PC-3 (cell line): ENCODE measurements at regions not wholly inside any gene's neighbourhood (a gene's known extent, or its start where the extent isn't known, plus 50 kb on each side); places are given as distances from the start of the nearest gene placed in this dataset.

Source experiments
- CTCF ChIP-seq: fragments of 300-600 bp; sonication (generic); conservative IDR thresholded peaks from 2 replicates; pipeline ENCODE4 v1.5.1; 2017; ENCODE audit warnings: antibody characterized with exemption, low read depth, mild to moderate bottlenecking, low read length
- EZH2 ChIP-seq: fragments of 300-600 bp; sonication (generic); IDR thresholded peaks from one replicate; pipeline ENCODE4 v1.6.1; 2017; ENCODE audit warnings: antibody characterized with exemption, mild to moderate bottlenecking, low read length; ENCODE audit not compliant: unreplicated experiment
- EZH2phosphoT487 ChIP-seq: fragments of 300-600 bp; sonication (generic); IDR thresholded peaks from 2 replicates; pipeline ENCODE4 v1.6.1; 2018; ENCODE audit warnings: mild to moderate bottlenecking, antibody characterized with exemption, low read length, borderline replicate concordance

GRCh38 chr7:29647020-29647654 is 83.5 kb downstream of the PRR15 start:
- TF ChIP-seq EZH2 = no peak
- no peak for TF ChIP-seq CTCF
- TF ChIP-seq EZH2phosphoT487 = no peak
